Activated CD8-positive, alpha-beta memory T cell treated with anti-CD3 and anti-CD28 coated beads for 24 hours (primary cell): ENCODE measurements at regions not wholly inside any gene's neighbourhood (a gene's known extent, or its start where the extent isn't known, plus 50 kb on each side); places are given as distances from the start of the nearest gene placed in this dataset.
"Not testable (repeated sequence)": the region's sequence is repeated elsewhere in the genome, so short reads cannot be mapped to it uniquely, and the experiment has no call there.

Experiments used
- DNase-seq: peaks from one replicate; pipeline ENCODE4 v3.0.0-alpha.2; 2020

GRCh38 chr6:21856456-21856825 is 262.9 kb downstream of the SOX4 start:
- DNase-seq: no peak

- no peak for DNase-seq
These were observed 263.3 kb downstream of the SOX4 start for GRCh38 chr6:21856844-21857243.

- no peak for DNase-seq
These were observed 264.5 kb downstream of the SOX4 start for GRCh38 chr6:21858076-21858475.

GRCh38 chr6:21859193-21859735 is 265.7 kb downstream of the SOX4 start:
- no peak for DNase-seq

GRCh38 chr6:21861942-21862341 is 268.4 kb downstream of the SOX4 start:
- DNase-seq: no peak

GRCh38 chr6:21864206-21864605 is 270.7 kb downstream of the SOX4 start:
- DNase-seq: no peak

GRCh38 chr6:21868226-21868625 is 274.7 kb downstream of the SOX4 start:
- no peak for DNase-seq

- DNase-seq: no peak
These were observed 275.7 kb downstream of the SOX4 start for GRCh38 chr6:21869085-21869771.

- no peak for DNase-seq
These were observed 276.7 kb downstream of the SOX4 start for GRCh38 chr6:21870076-21870730.

- no peak for DNase-seq
These were observed 278.3 kb downstream of the SOX4 start for GRCh38 chr6:21871831-21872230.

GRCh38 chr6:21872749-21873148 is 279.2 kb downstream of the SOX4 start:
- DNase-seq: no peak

- DNase-seq: no peak
These were observed 280.0 kb downstream of the SOX4 start for GRCh38 chr6:21873562-21873961.

- no peak for DNase-seq
These were observed 280.8 kb downstream of the SOX4 start for GRCh38 chr6:21874372-21874771.

GRCh38 chr6:21877037-21877436 is 283.5 kb downstream of the SOX4 start:
- not testable (repeated sequence) for DNase-seq

GRCh38 chr6:21880249-21880648 is 286.7 kb downstream of the SOX4 start:
- not testable (repeated sequence) for DNase-seq

GRCh38 chr6:21881969-21882465 is 288.5 kb downstream of the SOX4 start:
- no peak for DNase-seq

GRCh38 chr6:21883595-21884328 is 290.2 kb downstream of the SOX4 start:
- DNase-seq: no peak

GRCh38 chr6:21885111-21885510 is 291.6 kb downstream of the SOX4 start:
- no peak for DNase-seq

- DNase-seq: no peak
These were observed 292.1 kb downstream of the SOX4 start for GRCh38 chr6:21885532-21886114.

GRCh38 chr6:21886542-21887151 is 293.1 kb downstream of the SOX4 start:
- DNase-seq: no peak

GRCh38 chr6:21887231-21888185 is 294.0 kb downstream of the SOX4 start:
- no peak for DNase-seq

GRCh38 chr6:21891080-21891479 is 297.5 kb downstream of the SOX4 start:
- DNase-seq: no peak
